Stimulated activated CD4-positive, alpha-beta T cell treated with anti-CD3 and anti-CD28 coated beads, Interleukin-1b, Interleukin-23, amount 100 ng/mL, for 48 hours (primary cell): ENCODE measurements at regions not wholly inside any gene's neighbourhood (a gene's known extent, or its start where the extent isn't known, plus 50 kb on each side); places are given as distances from the start of the nearest gene placed in this dataset.
A peak's percentile ranks its signal among the peaks of the same experiment; 100 is the strongest.

Experiments
- DNase-seq: peaks from one replicate; pipeline ENCODE4 v3.0.0-alpha.2; 2020

DNA sequence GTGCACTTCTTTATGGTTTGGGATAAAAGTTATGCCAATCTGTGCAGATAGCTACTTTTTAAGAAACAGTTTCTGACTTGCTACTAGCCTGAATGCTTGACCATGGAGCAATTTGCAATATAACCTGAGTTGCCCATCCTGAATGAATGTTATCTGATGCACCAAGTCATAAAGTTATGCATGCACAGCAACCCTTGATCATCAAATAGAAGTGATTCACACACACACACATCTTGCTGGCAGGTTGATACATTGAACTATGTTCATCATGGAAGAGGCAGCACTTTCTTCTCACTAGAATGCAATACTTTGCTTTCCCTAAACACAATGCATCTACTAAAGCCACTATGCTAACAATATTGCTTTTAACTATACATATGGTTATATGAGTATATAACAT, 311.5 kb downstream of the RFC3 start:
- DNase-seq = no peak

GRCh38 chr13:34137200-34137599, 319.3 kb downstream of the RFC3 start:
- DNase-seq = no peak

DNA sequence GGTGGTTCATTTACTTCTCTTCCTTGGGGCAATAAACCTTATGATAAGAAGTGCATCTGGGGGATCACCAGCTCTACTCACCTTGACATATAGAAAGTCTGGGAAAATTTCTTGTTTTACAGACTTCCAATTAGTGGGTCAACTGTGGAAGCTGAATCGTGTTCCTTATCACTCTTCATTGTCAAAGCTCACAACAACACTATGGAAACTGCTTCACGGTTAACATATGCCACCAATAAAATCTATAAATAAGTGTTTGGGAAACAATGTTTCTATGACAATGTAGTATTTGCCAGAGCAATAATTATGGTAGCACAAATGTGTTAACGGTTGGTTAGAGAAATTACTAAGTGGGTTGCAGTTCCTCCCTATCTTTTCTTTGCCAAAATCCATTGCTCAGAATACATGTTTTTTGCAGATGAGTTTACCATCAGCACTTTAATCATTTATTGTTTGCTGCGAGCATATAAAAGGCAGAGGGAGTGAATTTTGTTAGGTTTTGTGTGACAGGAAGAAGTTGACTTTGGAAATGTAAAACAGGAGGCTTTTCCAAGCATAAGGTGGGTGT, 321.8 kb downstream of the RFC3 start:
- no peak for DNase-seq

DNA sequence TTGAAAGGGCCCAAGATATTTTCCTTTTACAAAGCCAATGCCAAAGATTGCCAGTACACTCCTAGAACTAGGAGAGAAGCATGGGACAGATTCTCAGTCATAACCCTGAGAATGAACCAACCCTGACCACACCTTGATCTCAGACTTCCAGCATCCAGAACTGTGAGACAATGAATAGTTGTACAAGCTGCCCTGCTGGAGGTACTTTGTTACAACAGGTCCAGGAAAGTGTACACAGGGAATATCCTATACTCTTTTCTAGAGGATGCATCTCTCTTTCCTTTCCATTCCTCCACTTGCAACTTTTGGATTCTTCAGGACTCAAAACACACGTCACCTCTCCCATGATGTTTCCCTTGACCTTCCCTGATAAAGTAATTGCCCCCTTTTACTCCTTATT, 325.7 kb downstream of the RFC3 start:
- DNase-seq = no peak

- DNase-seq = no peak
Measured at GRCh38 chr13:34144142-34144541, 326.2 kb downstream of the RFC3 start.

GRCh38 chr13:34145061-34145460, 327.1 kb downstream of the RFC3 start:
- no peak for DNase-seq

GRCh38 chr13:34148359-34148758, 330.4 kb downstream of the RFC3 start:
- no peak for DNase-seq

DNA sequence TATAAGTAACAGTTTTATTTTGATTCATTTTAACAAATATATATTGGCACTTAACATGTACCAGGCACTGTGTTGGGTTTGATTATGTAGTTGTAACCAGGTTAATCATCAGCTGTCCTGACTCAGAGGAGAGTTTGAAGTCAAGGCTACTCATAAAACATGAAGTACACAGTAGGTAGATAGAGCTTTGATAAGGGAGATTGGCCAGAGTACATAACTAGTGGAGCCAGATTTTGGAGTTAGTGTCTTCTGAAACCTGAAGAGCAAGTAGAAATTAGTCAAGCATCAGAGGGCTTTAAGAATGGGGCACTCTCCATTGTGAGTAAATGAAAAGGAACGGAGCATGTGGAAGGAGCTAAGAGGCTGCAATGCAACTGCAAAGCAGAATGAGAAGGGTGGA, 333.9 kb downstream of the RFC3 start:
- DNase-seq = no peak

- no peak for DNase-seq
Measured at GRCh38 chr13:34152409-34152808, 334.5 kb downstream of the RFC3 start.

DNA sequence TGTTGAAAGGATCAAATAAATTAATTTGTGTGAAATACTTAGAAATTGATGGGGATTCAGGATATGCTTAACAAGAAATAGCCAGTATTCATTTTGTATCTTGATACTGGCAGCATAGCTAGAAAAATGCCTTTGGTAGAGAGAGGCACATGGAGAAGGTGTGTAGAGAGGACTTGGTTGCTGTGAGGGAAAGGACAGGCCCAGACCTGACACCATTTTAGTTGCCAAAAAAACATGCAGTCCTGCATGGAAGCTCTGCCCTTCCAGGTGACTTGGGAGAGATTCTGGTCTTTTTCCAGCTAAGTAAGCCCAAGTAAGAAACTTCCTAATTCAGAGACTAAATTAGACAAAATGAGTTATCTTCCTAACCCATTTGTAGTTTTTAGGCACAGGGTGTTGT, 335.0 kb downstream of the RFC3 start:
- no peak for DNase-seq

GRCh38 chr13:34153428-34154180, 335.7 kb downstream of the RFC3 start:
- no peak for DNase-seq

DNA sequence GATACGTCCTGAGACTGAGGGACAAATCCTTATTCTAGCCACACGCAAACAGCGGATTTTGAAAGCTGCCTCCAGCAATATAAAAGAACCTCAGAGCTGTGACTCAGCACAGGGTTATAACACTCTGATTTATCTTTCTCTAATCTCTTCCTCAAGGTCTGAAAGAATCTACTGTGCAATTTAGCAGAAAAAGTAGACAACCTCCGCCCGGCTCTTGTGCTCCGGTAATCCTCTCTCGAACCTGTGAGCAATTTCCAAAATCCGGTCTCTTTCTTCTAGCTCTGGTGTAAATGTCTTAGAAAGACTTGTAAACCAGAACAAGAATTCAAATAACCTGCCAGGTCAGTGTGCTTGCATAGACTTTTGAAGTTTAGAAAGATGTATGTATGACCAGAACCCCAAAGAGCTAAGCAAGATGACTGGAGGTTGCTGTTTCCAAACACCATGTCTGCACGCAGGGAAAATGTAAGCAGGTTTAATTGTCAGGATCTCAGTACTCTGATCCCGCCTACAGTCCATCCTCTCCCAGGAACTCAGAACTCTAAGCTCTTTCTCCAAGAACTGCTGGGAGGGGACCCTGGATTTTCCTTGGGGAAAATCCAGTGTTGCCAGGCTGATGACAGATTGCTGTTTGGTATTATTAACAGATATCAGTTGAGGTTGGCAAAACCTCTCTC, 338.1 kb downstream of the RFC3 start:
- no peak for DNase-seq

DNA sequence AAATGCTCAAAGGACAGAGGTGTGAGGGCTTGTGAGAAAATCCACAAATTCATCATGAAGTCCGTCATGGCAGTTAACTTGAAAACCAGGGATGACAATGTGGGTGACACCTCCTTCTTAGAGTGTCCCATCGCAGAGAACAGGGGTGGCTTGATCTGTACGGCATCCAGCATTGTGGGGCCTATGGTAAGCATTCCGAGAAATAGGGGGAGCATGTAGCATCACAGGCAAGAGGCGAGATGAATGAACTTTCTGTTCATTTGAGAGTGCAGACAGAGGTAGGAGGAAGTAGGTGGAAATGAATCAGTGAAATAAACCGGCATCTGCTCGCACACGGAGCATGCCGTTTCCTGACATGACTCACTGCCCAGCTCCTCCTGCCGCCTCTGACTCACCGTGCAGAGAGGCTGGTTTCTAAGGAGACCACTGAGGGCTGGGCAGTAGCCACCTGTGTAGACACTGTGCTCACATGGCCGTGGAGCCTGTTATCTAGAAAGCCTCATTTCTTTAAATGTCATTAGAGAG, 339.0 kb downstream of the RFC3 start:
- DNase-seq = peak; percentile 64

GRCh38 chr13:34159946-34160345, 342.0 kb downstream of the RFC3 start:
- no peak for DNase-seq

- no peak for DNase-seq
Measured at GRCh38 chr13:34161931-34162543, 344.1 kb downstream of the RFC3 start.

GRCh38 chr13:34162544-34162933, 344.6 kb downstream of the RFC3 start:
- no peak for DNase-seq

- DNase-seq = no peak
Measured at GRCh38 chr13:34164582-34164981, 346.6 kb downstream of the RFC3 start.

DNA sequence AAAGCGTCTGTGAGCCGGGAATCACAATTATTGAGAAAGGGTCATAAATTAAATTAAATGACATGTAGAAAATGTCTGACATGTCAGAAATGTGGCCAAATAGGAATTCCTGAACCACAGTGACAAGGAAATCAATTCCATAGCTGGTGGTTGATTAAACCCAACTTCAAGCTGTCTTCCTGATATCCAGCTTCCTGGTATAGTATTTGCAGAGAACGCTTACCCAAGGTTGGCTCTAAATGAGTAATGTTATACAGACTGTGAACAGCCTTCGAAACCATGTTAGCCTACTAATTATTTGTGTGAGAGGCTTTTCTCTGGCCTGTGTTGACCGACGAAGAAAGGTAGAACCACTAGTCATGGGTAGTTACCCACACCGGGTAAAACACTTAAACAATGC, 347.2 kb downstream of the RFC3 start:
- no peak for DNase-seq

DNA sequence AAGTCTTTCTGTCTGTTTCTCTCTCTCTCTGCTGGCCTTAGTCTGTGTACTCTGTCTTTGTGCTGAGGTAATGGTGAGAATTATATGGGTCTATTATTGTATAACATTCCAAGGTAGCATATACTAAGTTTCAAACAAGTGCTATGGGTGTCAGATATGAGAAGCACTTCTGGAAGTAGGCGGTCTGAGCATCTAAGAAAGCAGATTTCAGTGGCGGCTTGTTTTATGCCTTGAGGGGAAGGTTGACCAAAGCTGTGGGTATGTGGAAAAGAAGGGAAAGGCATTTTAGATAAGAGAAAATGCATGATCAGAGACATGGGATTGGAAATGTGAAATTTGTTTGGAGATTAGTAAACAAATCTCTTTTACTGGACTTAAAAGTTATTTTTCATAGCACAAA, 348.5 kb downstream of the RFC3 start:
- no peak for DNase-seq

- no peak for DNase-seq
Measured at GRCh38 chr13:34167347-34167746, 349.4 kb downstream of the RFC3 start.

- no peak for DNase-seq
Measured at GRCh38 chr13:34172048-34172447, 354.1 kb downstream of the RFC3 start.

DNA sequence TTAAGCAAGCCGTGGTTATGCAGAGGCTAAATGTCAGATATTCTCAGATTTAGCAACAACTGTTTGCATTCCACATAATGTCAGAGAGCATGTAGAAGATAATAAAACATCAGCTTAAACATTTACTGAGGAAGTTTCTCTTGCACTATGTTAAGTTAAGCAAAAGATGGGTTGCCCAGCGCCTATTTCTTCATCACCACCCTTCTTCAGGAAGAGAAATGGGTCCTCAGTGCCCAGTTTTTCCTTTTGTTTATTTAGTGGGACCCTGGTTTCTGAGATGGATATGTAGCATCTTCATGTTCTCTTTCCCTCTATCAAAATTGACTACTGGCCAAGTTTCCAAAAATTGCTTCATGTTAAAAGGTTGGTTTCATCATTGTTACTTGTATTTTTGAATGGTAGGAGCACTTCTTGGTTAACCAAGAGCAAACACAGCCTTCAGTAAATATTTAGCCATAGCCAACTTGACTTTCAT, 356.8 kb downstream of the RFC3 start:
- DNase-seq = no peak

- no peak for DNase-seq
Measured at GRCh38 chr13:34175551-34175950, 357.6 kb downstream of the RFC3 start.

- no peak for DNase-seq
Measured at GRCh38 chr13:34176633-34177032, 358.7 kb downstream of the RFC3 start.
